Coronary artery (tissue), 2 donors: ENCODE measurements at regions not wholly inside any gene's neighbourhood (a gene's known extent, or its start where the extent isn't known, plus 50 kb on each side); places are given as distances from the start of the nearest gene placed in this dataset.

Experiments
- DNase-seq: peaks from one replicate; pipeline ENCODE4 v3.0.0-alpha.2; 2017; ENCODE audit warnings: low spot score
- H3K27ac ChIP-seq, 2 donors: fragments of 200-600 bp; sonication (generic); one replicate each; pipeline ENCODE4 v1.5.1; 2016 to 2019
- H3K4me3 ChIP-seq: fragments of 200-600 bp; sonication (generic); 2 replicates; pipeline ENCODE4 v1.5.1; 2016; ENCODE audit warnings: mild to moderate bottlenecking, moderate library complexity
- TF ChIP-seq, protein P1 (sequence below): fragments of 200-600 bp; sonication (generic); IDR thresholded peaks from one replicate; pipeline ENCODE4 v1.5.1; 2019; ENCODE audit warnings: antibody characterized with exemption

DNA sequence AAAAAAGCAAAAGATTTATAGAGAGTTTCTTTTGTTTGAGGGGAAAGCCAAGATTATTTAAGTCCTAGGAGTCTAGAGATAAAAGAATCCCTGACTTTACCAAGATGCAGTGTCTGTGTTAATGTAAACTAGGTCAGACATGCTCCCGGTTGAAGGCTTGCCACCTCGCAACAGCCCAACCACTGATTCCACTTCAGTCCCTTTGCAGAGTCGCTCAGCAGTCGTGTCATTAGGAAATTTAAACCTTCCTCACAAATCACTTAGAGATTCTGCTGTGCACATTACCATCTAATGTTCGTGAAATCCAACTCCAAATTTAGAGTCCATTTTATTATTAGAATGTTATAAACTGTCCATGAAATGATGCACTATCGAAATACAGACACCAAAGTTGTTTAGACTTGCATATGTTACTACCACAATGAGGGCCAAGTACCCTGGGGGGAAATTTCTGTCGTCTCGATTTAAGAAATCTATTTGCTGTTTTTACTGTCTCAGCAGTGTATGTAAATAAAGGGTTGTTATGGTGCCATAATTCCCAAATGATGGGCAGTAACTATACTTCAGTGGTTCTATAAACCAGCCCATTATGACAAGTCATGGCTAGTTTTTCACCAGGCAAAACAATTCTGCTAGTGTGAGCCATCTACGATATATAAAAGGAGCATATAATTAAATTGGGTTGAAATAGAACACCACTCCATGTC lies 101.4 kb upstream of the MTNR1B start:
- no peak overlapping the region for H3K27ac ChIP-seq
- TF ChIP-seq, protein P1, sequence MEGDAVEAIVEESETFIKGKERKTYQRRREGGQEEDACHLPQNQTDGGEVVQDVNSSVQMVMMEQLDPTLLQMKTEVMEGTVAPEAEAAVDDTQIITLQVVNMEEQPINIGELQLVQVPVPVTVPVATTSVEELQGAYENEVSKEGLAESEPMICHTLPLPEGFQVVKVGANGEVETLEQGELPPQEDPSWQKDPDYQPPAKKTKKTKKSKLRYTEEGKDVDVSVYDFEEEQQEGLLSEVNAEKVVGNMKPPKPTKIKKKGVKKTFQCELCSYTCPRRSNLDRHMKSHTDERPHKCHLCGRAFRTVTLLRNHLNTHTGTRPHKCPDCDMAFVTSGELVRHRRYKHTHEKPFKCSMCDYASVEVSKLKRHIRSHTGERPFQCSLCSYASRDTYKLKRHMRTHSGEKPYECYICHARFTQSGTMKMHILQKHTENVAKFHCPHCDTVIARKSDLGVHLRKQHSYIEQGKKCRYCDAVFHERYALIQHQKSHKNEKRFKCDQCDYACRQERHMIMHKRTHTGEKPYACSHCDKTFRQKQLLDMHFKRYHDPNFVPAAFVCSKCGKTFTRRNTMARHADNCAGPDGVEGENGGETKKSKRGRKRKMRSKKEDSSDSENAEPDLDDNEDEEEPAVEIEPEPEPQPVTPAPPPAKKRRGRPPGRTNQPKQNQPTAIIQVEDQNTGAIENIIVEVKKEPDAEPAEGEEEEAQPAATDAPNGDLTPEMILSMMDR = no peak
- no peak overlapping the region for H3K4me3 ChIP-seq
- DNase-seq = no peak

DNA sequence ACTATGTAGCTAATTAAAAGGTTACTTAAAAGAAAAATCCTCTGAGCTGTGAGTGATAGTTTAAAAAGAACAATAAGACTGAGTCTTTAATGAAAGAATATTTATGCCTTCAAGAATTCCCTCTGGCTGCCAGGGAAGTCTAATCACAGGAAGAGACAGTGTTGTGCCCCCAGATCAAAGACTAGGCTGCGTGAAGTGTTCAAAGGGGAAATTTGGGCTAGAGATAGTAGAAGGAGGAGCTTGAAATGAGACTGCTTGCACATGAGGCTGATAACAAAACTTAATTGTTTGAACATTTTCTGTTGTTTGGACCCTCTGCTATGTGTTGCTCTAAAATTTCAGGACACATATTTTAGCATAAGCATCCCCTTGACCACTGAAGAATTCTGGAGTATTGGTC lies 99.7 kb upstream of the MTNR1B start:
- H3K27ac ChIP-seq = no peak overlapping the region
- no peak overlapping the region for H3K4me3 ChIP-seq
- TF ChIP-seq, protein P1 = no peak
- no peak for DNase-seq

DNA sequence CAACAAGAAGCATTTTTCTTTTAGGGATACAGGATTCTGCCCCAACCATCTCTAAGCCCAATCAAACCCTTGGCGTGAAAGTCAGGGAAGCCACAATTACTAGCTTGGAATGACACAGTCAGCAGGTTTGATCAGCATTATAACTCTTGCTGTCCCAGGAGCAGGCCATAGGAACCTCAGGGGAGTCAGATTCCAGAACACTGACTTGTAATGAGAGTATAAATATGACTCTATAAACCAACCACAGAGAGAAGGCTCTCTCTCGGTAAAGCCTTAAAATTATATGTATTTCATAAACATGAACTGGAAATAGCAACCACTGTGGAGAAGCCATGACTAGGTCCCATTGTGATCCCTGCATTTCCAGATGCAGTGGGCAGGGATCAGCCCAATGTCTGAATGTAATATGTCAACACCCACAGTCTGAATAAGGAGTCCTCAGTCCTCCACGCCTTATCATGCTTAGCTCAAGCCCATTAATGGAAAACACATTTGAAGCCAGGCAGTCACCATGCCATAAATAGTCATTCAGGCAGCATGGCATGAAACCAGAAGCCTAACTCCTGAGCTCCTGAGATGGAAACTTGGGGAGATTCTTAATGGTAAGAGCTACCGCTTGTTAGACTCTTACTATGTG lies 99.1 kb upstream of the MTNR1B start:
- DNase-seq = no peak

DNA sequence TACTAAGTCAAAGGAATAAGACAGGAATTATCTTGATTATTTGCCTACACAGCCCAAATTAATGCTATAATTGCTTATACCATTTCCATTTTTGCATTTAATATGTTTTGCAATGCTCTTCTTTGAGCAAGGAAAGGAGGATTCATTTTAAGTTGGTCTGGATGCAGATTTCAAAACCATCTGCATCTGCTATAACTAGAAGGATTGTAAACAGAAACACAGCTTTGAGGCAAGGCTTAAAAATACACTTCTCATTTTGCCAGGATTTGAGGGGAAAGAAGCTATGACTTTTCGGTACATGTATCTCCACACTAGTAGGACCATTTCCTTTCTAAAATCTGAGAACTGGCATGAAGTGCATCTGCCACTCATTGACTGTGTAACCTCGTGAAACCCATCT lies 95.9 kb upstream of the MTNR1B start:
- no peak overlapping the region for H3K27ac ChIP-seq
- TF ChIP-seq, protein P1 = no peak
- no peak overlapping the region for H3K4me3 ChIP-seq
- DNase-seq = no peak

More for the DNA sequence above, 99.1 kb upstream of the MTNR1B start:
- H3K4me3 ChIP-seq = no peak overlapping the region
- H3K27ac ChIP-seq = no peak overlapping the region
- TF ChIP-seq, protein P1 = no peak

DNA sequence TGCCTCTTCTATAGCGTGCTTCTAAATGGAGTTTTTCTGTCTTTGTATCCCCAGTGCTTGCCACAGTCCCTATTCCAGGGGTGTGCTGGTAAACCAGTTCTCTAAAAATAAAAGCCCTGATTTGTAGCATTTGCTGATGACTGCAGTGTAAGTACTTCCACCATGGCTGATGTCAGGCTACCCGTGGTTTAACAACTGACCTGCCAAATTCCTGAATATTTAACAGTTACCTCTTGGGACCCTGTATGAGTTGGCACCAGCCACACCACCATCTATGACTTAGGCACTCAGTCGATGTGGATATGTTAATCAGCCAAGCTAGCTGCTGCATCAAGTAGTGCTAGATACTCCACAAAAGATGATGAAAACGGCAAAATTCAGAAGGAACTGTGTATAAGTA lies 94.0 kb upstream of the MTNR1B start:
- TF ChIP-seq, protein P1 = no peak
- Histone ChIP-seq H3K27ac (no peak overlapping the region), H3K4me3 (no peak overlapping the region)
- no peak for DNase-seq

DNA sequence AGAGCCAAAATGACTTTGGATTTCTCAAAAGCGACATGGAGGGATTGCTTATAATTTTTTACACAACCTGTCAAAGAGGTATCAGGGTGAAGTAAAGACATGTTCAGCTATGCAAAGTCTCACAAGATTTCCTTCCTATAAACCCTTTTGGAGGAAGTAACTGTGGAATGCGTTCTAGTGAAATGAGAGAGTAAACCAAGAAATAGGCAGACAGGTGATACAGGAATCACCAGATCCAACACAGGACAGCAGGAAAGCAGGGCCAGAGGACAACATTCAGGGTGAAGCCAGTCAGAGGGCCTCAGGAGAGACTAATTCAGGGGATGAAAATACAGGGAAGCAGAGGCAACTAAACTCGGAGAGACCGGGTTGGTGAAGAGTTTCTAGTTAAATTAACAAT lies 90.4 kb upstream of the MTNR1B start:
- Histone ChIP-seq H3K4me3 (no peak overlapping the region), H3K27ac (no peak overlapping the region)
- TF ChIP-seq, protein P1 = no peak
- DNase-seq = no peak

DNA sequence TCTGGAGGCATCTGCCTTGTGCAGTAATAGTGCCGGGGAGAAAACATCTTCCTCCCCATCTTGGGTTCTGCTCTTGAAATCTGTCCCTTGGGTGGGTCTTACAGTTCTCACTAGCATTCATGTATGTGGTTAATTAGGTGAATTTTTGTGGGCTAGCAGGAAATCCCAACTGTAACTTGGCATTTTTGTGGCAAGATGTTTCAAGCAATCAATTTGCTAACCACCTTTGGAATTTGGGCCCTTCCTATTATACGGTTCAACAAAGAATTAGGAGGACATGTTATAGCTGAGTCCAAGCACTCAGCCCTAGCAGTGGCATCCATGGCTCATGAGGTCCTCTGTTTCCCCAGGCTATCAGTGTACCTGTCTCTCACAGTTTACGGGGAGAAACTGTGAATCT lies 89.1 kb upstream of the MTNR1B start:
- Histone ChIP-seq H3K4me3 (no peak overlapping the region), H3K27ac (no peak overlapping the region)
- TF ChIP-seq, protein P1 = no peak
- no peak for DNase-seq
